ENCODE measurements at regions not wholly inside any gene's neighbourhood (a gene's known extent, or its start where the extent isn't known, plus 50 kb on each side); places are given as distances from the start of the nearest gene placed in this dataset.
"Not testable (repeated sequence)": the region's sequence is repeated elsewhere in the genome, so short reads cannot be mapped to it uniquely, and the experiment has no call there.

DNA sequence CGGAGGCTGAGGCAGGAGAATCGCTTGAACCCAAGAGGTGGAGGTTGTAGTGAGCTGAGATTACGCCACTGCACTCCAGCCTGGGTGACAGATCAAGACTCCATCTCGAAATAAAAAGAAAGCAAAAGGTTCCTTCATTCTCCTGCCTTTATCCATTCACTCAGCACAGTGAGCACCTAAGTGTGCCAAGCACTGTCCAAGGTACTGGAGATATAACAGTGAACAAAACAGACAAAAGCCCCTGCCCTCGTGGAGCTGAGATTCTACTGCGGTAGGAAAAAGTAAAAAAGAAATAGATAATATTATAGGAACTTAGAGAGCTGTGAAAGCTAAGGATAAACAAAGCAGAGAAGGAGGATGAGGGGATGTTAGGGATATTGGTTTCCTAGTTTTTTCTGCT lies 235.5 kb downstream of the NPIPA7 start:
- DNase-seq, result not testable (repeated sequence)

DNA sequence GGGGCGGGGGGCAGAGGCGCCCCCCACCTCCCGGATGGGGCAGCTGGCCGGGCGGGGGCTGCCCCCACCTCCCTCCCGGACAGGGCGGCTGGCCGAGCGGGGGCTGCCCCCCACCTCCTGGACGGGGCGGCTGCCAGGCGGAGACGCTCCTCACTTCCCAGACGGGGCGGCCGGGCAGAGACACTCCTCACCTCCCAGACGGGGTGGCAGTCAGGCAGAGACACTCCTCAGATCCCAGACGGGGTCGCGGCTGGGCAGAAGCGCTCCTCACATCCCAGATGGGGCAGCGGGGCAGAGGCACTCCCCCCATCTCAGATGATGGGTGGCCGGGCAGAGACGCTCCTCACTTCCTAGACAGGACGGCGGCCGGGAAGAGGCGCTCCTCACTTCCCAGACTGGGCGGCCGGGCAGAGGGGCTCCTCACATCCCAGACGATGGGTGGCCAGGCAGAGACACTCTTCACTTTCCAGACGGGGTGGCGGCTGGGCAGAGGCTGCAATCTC lies 240.1 kb downstream of the NPIPA7 start:
- DNase-seq, result not testable (repeated sequence)

DNA sequence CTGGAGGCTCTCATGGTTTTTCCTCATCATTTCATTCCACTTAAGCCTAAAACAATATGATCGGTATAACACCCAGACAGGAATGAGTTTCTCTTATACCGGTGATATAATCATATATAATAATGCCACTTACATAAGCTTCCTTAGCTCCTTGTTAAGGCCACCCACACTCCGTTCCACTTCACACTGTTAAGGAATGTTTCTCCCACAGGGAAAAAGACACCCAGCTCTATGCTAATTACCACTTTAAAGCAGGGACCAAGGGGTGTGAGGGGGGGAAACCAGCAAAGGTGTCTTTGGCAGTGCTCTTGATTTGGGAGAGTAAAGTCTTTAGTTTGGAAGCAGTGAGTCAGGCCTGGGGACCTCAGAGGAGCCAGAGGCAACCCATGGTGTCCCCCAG lies 245.4 kb downstream of the NPIPA7 start:
- not testable (repeated sequence) for DNase-seq

DNA sequence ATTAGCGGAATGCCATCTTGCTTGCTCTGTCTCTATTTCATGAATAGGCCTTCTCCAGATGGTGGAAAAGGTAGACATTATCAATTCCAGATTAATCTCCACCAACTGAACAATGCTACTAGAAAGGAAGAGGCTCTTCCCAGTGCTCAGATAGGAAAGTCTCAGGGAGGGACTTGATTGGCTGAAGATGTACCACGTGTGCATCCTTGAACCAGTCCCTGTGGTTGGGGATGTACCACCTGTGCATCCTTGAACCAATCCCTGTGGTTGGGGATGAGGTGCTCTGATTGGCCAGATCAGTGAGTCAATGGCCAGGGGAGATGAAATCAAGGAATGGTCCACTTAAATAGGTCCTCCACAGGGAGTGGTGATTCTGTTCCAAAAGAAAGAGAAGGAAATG lies 246.2 kb downstream of the NPIPA7 start:
- DNase-seq, result not testable (repeated sequence)

DNA sequence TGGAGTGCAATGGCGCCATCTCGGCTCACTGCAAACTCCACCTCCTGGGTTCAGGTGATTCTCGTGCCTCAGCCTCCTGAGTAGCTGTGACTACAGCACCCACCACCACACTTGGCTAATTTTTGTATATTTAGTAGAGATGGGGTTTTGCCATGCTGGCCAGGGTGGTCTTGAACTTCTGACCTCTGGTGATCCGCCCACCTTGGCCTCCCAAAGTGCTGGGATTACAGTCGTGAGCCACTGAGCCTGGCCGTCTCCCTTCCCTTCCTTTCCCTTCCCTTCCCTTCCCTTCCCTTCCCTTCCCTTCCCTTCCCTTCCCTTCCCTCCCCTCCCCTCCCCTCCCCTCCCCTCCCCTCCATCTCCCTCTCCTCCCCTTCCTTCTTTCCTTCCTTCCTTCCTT lies 248.9 kb downstream of the NPIPA7 start:
- not testable (repeated sequence) for DNase-seq

DNA sequence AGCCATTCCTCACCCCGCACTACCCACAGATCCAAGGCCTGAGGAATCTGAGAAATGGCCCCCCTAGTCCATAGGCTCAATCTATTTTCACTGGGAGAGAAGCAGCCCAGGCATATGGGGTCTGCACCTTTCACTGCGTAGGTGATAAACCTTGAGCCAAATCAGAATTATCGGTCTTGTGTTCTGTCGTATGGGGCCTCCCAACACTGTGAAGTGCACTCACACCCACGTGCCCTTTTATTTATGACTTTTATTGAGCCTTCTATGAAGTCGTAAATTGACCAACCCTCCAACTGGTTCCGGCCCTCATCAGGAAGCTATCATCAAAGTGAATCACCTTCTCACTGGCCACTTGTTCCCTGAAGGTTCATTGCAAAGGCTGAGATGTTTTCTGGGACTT lies 259.3 kb downstream of the NPIPA7 start:
- not testable (repeated sequence) for DNase-seq

DNA sequence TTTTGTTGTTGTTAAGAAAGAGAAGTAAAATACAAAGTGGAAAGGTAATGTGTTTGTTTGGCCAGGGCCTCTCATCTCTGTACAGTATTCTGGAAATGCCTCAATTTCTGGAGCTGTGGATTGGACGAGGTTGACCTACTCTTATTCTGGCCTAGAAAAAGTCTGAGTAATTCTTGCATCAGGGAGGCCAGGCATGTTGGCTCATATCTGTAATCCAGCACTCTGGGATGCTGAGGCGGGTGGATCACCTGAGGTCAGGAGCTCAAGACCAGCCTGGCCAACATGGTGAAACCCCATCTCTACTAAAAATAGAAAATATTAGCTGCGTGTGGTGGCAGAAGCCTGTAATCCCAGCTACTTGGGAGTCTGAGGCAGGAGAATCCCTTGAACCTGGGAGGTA lies 259.8 kb downstream of the NPIPA7 start:
- not testable (repeated sequence) for DNase-seq

DNA sequence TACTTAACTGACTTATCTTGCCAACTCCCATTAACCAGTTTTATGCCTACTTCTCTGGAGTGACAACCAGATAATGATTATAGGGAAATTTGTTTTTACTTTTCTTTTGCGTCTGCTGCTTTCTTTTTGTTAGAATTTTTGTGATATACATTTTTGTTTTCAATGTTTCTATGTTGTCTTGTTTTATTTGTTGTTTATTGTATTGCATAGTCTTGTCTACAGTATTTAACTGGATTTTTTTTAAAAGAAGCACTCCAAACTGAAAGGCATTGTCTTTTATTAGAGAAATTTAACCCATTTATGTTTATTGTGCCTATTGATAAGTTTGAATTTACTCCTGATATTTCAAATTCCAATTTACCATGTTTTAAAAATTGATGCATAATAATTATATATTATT lies 264.9 kb downstream of the NPIPA7 start:
- not testable (repeated sequence) for DNase-seq

DNA sequence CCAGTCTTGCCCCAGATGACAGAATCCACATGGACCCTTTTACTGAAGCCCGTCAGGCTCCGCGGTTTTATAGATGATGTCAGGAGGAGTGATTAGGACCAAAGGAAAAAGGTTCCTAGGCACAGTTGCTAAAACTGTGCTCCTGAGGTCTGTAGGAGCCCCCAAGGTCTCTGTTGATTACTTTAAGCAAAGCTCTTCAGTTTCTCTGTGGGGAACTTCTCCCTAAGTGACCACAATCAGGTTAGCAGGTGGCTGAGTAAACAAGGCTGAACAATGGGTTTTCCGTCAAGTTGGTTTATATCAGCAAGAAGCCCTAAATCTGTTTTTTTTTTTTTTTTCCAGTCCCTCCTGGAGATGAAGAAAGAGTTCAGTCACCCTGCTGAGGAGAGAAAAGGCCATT lies 269.1 kb downstream of the NPIPA7 start:
- not testable (repeated sequence) for DNase-seq

DNA sequence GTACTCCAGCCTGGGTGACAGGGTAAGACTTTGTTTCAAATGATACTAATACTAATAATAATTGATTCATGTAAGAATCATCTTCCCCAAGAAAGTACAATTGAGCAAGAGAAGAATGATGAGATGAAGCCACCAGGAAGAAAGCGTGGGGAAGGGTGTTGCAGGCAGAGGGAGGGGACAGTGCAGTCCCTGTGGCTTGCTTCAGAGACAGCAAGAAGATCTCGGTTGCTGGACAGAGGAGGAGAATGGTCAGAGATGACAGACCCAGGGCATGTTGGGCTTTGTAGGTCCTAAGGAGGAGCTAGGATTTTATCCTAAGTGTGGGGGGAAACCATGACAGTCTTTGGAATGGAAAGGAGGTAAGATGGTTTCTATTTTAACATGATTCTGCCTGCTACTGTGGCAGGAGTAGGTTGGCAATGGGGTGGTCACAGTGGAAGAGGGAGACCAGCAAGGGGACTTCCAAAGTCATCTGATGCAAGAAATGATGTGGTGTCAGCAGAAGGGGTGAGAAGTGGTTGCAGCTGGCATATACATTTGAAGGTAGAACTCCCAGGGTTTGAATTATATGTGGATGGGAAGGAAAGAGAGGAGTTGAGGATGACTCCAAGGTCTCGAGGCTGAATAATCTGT lies 293.4 kb downstream of the NPIPA7 start:
- DNase-seq, result not testable (repeated sequence)

DNA sequence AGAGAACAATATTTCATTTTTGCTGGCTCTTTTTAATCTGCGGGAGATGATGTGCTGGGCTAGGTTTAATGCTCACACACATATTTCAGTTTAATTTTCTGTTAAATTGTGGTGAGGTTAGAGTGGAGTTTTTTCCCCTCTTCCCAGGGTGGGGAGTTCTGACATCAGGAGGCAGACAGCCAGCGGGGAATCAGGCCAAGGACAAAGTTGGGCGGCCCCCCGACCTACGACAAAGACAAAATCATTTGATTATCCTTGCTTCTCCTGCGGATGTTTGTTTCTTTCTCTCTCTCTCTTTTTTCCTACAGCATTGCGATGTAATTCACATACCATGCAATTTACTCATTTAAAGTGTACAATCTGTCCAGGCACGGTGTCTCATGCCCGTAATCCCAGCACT lies 295.9 kb downstream of the NPIPA7 start:
- not testable (repeated sequence) for DNase-seq

DNA sequence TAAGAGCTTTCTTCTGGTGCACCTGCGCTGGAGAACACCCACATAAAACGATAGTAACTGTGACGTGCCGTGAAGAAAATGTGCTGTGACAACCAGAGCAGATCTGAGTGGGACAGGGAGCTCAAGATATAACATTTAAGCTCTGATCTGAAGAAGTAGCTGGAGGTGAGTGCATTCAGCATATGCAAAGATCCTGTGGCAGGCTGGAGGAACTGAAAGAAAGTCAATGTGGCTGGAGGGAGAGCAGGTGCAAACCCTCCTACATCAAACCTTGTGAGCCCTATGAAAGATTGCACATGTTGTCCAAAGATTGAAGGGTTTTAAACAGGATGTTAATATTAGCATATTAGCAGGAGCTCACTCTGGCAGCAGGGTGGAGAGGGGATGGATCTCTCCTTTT lies 342.9 kb downstream of the NPIPA7 start:
- DNase-seq, result not testable (repeated sequence)

DNA sequence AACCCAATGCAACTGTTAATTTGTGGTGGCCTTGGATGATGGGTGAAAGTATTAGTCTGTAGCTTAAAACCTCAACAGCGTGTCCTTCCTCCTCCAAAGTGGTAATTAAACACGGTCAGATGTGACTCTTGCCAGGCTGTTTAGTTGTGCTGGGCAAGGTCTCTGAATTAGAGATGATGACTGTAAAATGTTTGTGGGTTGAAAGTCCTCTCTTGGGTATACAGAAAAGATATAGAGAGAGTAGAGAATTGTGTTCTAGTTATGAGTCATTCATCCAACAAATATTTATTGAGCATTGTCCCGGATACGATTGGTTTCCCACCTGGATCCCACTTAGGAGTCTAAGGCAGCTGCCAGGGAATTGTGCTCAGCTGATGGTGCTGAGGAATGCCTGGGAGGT lies 343.7 kb downstream of the NPIPA7 start:
- not testable (repeated sequence) for DNase-seq

DNA sequence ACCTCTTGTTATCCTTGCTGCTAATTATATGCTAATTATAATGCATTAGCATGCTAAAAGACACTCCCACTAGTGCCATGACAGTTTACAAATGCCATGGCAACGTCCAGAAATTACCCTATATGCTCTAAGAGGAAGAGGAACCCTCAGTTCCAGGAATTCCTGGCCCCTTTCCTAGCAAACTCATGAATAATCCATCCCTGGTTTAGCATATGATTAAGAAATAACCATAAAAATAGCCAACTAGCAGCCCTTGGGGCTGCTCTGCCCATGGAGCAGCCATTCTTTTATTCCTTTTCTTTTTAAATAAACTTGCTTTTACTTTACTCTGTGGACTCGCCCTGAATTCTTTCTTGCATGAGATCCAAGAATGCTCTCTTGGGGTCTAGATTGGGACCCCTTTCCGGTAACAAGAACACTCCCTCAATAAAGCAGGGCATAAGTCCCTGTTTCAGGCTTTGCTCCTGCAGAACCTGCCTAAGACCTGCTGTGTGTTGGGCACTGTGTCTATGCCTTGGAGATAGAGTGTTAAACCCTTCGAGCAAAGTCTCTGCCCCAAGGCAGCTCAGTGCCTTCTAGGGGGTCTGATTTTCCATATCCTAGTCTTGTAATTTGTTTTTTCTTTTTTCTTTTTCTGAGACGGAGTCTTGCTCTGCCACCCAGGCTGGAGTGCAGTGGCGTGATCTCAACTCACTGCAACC lies 345.0 kb downstream of the NPIPA7 start:
- DNase-seq, result not testable (repeated sequence)

DNA sequence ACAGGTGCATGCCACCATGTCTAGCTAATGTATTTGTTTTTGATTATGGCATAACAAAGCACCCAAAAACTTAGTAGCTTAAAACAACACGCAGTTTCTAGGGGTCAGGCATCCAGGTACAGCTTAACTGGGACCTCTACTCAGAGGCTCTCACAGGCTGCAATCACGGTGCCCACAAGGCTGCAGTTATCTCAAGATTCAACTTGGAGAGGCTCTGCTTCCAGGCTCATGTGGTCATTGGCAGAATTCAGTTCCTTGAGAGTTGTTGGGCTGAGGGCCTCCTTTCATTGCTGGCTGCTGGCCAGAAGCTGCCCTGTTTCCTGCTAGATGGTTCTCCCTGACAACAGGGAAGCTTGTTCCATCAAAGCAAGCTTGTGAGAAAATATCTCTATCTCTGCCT lies 348.1 kb downstream of the NPIPA7 start:
- DNase-seq, result not testable (repeated sequence)

DNA sequence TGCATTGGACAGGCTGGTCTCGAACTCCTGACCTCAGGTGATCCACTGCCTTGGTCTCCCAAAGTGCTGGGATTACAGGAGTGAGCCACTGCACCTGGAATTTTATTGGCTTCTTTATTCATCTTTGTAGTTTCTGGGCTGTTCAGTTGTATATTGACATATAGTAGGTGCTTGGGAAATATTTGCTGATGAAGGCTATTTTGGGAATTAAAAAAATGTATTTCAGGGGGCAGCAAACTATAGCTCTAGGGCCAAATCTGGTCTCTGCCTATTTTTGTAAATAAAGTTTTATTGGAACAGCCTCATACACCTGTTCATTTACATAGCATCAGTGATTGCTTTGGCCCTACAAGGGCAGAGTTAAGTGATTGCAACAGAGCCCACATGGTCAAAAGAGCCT lies 363.6 kb downstream of the NPIPA7 start:
- not testable (repeated sequence) for DNase-seq

DNA sequence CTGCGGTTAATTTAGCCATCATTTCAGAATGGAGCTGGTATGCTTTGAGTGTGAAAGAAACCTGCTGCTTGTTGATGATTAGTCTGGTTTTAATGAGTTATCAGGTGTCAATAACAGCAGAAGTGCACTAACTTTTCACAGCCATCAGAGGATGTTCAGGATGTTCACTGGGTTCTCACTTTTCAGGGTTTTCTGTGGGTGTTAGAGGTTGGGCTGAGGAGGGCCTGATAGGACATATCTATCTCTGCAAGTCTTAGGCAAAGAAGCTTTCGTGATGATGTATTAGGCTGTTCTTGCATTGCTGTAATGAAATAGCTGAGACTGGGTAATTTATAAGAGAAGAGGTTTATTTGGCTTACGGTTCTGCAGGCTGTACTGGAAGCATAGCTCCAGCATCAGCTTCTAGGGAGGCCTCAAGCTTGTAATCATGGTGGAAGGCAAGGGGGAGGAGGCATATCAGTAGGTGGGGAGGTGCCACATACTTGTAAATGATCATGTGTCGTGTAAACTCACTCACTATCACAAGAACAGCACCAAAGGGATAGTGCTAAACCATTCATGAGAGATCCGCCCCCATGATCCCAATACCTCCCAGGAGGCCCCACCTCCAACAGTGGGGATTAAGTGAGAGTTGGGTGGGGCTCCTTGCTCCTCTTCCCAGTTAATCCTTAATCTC lies 376.2 kb downstream of the NPIPA7 start:
- not testable (repeated sequence) for DNase-seq

DNA sequence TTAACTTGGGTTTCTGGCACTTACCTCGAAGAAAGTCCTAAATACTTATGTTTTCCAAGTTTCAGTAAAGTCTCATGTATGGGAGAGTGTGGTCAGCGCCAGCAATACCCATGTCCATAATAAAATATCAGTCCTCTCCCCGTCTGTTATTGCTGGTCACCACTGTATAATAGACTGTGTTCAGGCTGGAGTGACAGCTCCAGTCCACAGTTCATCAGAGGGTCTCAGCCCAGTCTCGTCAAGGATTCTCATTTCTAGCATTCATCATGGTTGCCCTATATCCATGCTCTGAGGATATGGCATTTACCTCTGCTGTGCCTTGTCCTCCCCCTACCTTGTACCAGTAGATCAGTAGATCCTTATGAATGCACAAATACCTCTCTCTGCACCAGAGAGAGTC lies 384.5 kb downstream of the NPIPA7 start:
- DNase-seq, result no peak

DNA sequence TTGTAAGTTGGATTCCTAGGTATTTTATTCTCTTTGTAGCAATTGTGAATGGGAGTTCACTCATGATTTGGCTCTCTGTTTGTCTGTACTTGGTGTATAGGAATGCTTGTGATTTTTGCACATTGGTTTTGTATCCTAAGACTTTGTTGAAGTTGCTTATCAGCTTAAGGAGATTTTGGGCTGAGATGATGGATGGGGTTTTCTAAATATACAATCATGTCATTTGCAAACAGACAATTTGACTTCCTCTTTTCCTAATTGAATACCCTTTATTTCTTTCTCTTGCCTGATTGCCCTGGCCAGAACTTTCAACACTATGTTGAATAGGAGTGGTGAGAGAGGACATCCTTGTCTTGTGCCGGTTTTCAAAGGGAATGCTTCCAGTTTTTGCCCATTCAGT lies 391.8 kb downstream of the NPIPA7 start:
- not testable (repeated sequence) for DNase-seq

DNA sequence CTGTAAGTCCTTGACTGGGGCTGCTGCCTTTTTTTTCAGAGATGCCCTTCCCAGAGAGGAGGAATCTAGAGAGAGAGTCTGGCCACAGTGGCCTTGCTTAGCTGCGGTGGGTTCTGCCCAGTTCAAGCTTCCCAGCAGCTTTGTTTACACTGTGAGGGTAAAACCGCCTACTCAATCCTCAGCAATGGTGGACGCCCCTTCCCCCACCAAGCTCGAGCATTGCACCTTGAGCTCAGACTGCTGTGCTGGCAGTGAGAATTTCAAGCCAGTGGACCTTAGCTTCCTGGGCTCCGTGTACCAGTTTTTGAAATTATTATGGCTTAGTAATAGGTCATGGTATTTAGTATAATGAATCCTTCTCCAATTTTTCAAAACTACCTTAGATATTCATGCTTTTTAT lies 395.4 kb downstream of the NPIPA7 start:
- DNase-seq, result no peak

DNA sequence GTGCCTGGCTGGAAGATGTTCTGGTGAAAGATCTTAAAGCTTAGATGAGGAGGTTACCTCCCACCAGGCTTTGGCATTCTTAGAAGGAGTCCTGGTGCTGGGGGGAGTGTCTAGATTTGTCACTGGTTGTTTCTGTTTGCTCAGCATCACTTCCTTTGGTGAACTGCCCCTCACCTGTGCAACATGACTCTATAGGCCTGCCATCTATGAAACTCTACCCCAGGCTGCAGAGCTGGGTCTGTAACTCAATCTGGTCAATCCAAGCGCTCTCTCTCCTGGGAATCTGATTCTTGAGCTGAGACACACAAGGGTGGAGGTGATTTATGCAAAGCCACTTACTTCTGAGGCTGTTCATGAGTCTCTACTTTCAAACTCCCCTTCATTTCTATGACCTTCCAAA lies 399.4 kb downstream of the NPIPA7 start:
- no peak for DNase-seq

DNA sequence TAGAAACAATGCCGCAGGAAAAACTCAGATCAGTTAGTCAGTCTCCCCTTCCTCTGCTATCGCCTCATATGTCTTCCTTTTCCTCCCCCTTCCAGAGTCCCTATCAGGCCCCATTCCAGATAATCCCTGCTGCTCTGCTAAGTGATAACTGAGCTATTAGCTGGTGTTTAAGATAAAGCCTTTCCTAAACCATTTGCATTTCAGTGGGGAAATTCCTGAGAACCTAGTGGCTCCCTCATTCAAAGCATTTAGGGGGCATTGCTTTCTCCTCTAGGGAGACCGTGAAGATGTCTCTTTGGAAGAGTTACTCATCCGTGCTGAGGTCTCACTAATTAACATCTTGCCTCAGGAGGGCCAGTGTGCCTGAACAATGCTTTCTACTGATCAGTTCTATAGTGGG lies 401.6 kb downstream of the NPIPA7 start:
- no peak for DNase-seq
